Colonic mucosa (tissue), 4 donors: ENCODE measurements at regions not wholly inside any gene's neighbourhood (a gene's known extent, or its start where the extent isn't known, plus 50 kb on each side); places are given as distances from the start of the nearest gene placed in this dataset.

ENCODE experiments used
- DNase-seq: peaks from one replicate; pipeline ENCODE4 v3.0.0-alpha.2; 2020
- H3K27ac ChIP-seq: fragments of 200-600 bp; one replicate; pipeline ENCODE4 v1.8.0; 2021
- H3K27me3 ChIP-seq: fragments of 200-600 bp; one replicate; pipeline ENCODE4 v1.8.0; 2021
- H3K36me3 ChIP-seq: fragments of 200-600 bp; one replicate; pipeline ENCODE4 v1.8.0; 2021
- H3K4me1 ChIP-seq: fragments of 200-600 bp; one replicate; pipeline ENCODE4 v1.8.0; 2021; ENCODE audit warnings: mild to moderate bottlenecking
- H3K4me3 ChIP-seq: fragments of 200-600 bp; one replicate; pipeline ENCODE4 v1.8.0; 2021
- H3K9ac ChIP-seq, 2 donors: one replicate each; pipeline ENCODE4 v1.7.0; 2013; ENCODE audit warnings: control low read depth in 2 of 2, low read depth in 2 of 2, low read length in 2 of 2
- H3K9me3 ChIP-seq: fragments of 200-600 bp; one replicate; pipeline ENCODE4 v1.8.0; 2021
- CTCF ChIP-seq: fragments of 200-600 bp; IDR thresholded peaks from one replicate; pipeline ENCODE4 v1.8.0; 2022; ENCODE audit warnings: antibody characterized with exemption, mild to moderate bottlenecking
- intact Hi-C: fragments of 100-400 bp; cut with DNase I; formaldehyde crosslinking; loops from one replicate; pipeline ENCODE4 v1.14.1; 2022
- donor health status: healthy.
- donor health status: DM: no; HTN: no; CAD: no.
- donor health status: DM: no; HTN: no; CAD: no.

GRCh38 chr2:51998890-51999289, 967.0 kb upstream of the NRXN1 start:
- no peaks in the 10 kb centered on the region for H3K27me3 ChIP-seq
- H3K9me3 ChIP-seq = peaks cover 5% of the 10 kb centered on the region
- H3K4me3 ChIP-seq = no peak overlapping the region
- TF ChIP-seq CTCF = no peak
- H3K4me1 ChIP-seq = no peaks in the 10 kb centered on the region
- H3K36me3 ChIP-seq = no peaks in the 10 kb centered on the region
- H3K27ac ChIP-seq = no peak overlapping the region
- H3K9ac ChIP-seq = no peak overlapping the region
- intact Hi-C loops = no loop called here
- no peak for DNase-seq

GRCh38 chr2:51997571-51997970, 965.6 kb upstream of the NRXN1 start:
- H3K27me3 ChIP-seq = no peaks in the 10 kb centered on the region
- no peak overlapping the region for H3K27ac ChIP-seq
- DNase-seq = no peak
- intact Hi-C loops = no loop called here
- H3K9me3 ChIP-seq = peaks cover 5% of the 10 kb centered on the region
- no peaks in the 10 kb centered on the region for H3K36me3 ChIP-seq
- no peaks in the 10 kb centered on the region for H3K4me1 ChIP-seq
- H3K4me3 ChIP-seq = no peak overlapping the region
- no peak overlapping the region for H3K9ac ChIP-seq
- no peak for TF ChIP-seq CTCF

GRCh38 chr2:51995293-51995692, 963.4 kb upstream of the NRXN1 start:
- intact Hi-C loops = no loop called here
- Histone ChIP-seq H3K9ac (no peak overlapping the region), H3K27ac (no peak overlapping the region), H3K27me3 (no peaks in the 10 kb centered on the region), H3K9me3 (peaks cover 5% of the 10 kb centered on the region), H3K36me3 (no peaks in the 10 kb centered on the region), H3K4me1 (no peaks in the 10 kb centered on the region), H3K4me3 (no peak overlapping the region)
- no peak for DNase-seq
- TF ChIP-seq CTCF = no peak

GRCh38 chr2:51994123-51994763, 962.3 kb upstream of the NRXN1 start:
- H3K36me3 ChIP-seq = no peaks in the 10 kb centered on the region
- TF ChIP-seq CTCF = no peak
- no peak overlapping the region for H3K9ac ChIP-seq
- H3K4me1 ChIP-seq = no peaks in the 10 kb centered on the region
- H3K4me3 ChIP-seq = no peak overlapping the region
- DNase-seq = no peak
- intact Hi-C loops = no loop called here
- H3K27ac ChIP-seq = no peak overlapping the region
- H3K9me3 ChIP-seq = peaks cover 5% of the 10 kb centered on the region
- no peaks in the 10 kb centered on the region for H3K27me3 ChIP-seq

GRCh38 chr2:51990684-51991083, 958.8 kb upstream of the NRXN1 start:
- DNase-seq = no peak
- Histone ChIP-seq H3K4me3 (no peak overlapping the region), H3K9ac (no peak overlapping the region), H3K27ac (no peak overlapping the region), H3K4me1 (no peaks in the 10 kb centered on the region), H3K27me3 (no peaks in the 10 kb centered on the region), H3K9me3 (no peaks in the 10 kb centered on the region), H3K36me3 (no peaks in the 10 kb centered on the region)
- intact Hi-C loops = no loop called here
- no peak for TF ChIP-seq CTCF
